Neural cell (in vitro differentiated cells): ENCODE measurements at regions not wholly inside any gene's neighbourhood (a gene's known extent, or its start where the extent isn't known, plus 50 kb on each side); places are given as distances from the start of the nearest gene placed in this dataset.

Source experiments
- CTCF ChIP-seq: fragments of 450-650 bp; IDR thresholded peaks from 2 replicates; pipeline ENCODE4 v1.5.1; 2014; ENCODE audit warnings: antibody characterized with exemption, mild to moderate bottlenecking, moderate library complexity; ENCODE audit not compliant: poor library complexity, severe bottlenecking
- EP300 ChIP-seq: fragments of 450-650 bp; conservative IDR thresholded peaks from 2 replicates; pipeline ENCODE4 v1.6.1; 2014; ENCODE audit warnings: antibody characterized with exemption, mild to moderate bottlenecking, moderate library complexity; ENCODE audit not compliant: poor library complexity, severe bottlenecking
- EZH2 ChIP-seq: fragments of 200-600, 300-800 bp; shearing (Covaris generic), sonication (generic); IDR thresholded peaks from 2 replicates; pipeline ENCODE4 v1.6.1; 2014; ENCODE audit warnings: antibody characterized with exemption, low read length, borderline replicate concordance, mild to moderate bottlenecking; ENCODE audit not compliant: insufficient read depth, poor library complexity, severe bottlenecking
- MXI1 ChIP-seq: fragments of 450-650 bp; conservative IDR thresholded peaks from 2 replicates; pipeline ENCODE4 v1.6.1; 2014; ENCODE audit warnings: antibody characterized with exemption, mild to moderate bottlenecking; ENCODE audit not compliant: poor library complexity, severe bottlenecking
- POLR2AphosphoS5 ChIP-seq: IDR thresholded peaks from 2 replicates; pipeline ENCODE4 v1.6.1; 2012
- RAD21 ChIP-seq: fragments of 450-650 bp; conservative IDR thresholded peaks from 2 replicates; pipeline ENCODE4 v1.6.1; 2014; ENCODE audit warnings: antibody characterized with exemption, mild to moderate bottlenecking, moderate library complexity
- REST ChIP-seq: IDR thresholded peaks from 2 replicates; pipeline ENCODE4 v1.6.1; 2012; ENCODE audit warnings: borderline replicate concordance
- SMC3 ChIP-seq: fragments of 450-650 bp; conservative IDR thresholded peaks from 2 replicates; pipeline ENCODE4 v1.6.1; 2014; ENCODE audit warnings: antibody characterized with exemption, mild to moderate bottlenecking, moderate library complexity; ENCODE audit not compliant: poor library complexity
- TAF1 ChIP-seq: IDR thresholded peaks from 2 replicates; pipeline ENCODE4 v1.6.1; 2012; ENCODE audit warnings: low read depth

GRCh38 chr12:85440271-85440670, 160.3 kb downstream of the ALX1 start:
- TF ChIP-seq CTCF (no peak), RAD21 (no peak), MXI1 (no peak), EZH2 (no peak), EP300 (no peak), POLR2AphosphoS5 (no peak), TAF1 (no peak), SMC3 (no peak), REST (no peak)
